NT2/D1 (cell line): ENCODE measurements at regions not wholly inside any gene's neighbourhood (a gene's known extent, or its start where the extent isn't known, plus 50 kb on each side); places are given as distances from the start of the nearest gene placed in this dataset.

ENCODE experiments used
- SUZ12 ChIP-seq: IDR thresholded peaks from 2 replicates; pipeline ENCODE4 v1.6.1; 2011; ENCODE audit not compliant: insufficient read length, insufficient read depth; ENCODE audit errors: extremely low read depth
- YY1 ChIP-seq: IDR thresholded peaks from 2 replicates; pipeline ENCODE4 v1.6.1; 2011; ENCODE audit not compliant: insufficient read length, insufficient read depth

GRCh38 chr3:182105875-182106274 lies 394.1 kb downstream of the SOX2 start:
- TF ChIP-seq YY1 = no peak
- no peak for TF ChIP-seq SUZ12
